ENCODE measurements at regions not wholly inside any gene's neighbourhood (a gene's known extent, or its start where the extent isn't known, plus 50 kb on each side); places are given as distances from the start of the nearest gene placed in this dataset.

DNA sequence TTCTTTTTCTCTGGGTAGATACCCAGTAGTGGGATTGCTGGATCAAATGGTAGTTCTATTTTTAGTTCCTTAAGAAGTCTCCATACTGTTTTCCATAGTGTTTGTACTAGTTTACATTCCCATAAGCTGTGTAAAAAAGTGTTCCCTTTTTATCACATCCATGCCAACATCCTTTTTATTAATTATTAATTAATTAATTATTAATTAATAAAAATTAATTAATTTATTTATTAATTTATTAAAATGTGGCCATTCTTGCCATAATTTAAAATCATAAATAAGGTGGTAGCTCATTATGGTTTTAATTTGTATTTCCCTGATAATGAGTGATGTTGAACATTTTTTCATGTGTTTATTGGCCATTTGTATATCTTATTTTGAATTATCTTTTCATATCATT lies 173.9 kb upstream of the FOXN2 start:
- no peak overlapping the region for H3K27ac Mint-ChIP-seq
- no peaks in the 10 kb centered on the region for H3K36me3 Mint-ChIP-seq (ENCODE audit: low read depth)
- DNase-seq (no peak), ATAC-seq (ENCODE audit: low read depth) (no peak)
- TF ChIP-seq, protein P1, sequence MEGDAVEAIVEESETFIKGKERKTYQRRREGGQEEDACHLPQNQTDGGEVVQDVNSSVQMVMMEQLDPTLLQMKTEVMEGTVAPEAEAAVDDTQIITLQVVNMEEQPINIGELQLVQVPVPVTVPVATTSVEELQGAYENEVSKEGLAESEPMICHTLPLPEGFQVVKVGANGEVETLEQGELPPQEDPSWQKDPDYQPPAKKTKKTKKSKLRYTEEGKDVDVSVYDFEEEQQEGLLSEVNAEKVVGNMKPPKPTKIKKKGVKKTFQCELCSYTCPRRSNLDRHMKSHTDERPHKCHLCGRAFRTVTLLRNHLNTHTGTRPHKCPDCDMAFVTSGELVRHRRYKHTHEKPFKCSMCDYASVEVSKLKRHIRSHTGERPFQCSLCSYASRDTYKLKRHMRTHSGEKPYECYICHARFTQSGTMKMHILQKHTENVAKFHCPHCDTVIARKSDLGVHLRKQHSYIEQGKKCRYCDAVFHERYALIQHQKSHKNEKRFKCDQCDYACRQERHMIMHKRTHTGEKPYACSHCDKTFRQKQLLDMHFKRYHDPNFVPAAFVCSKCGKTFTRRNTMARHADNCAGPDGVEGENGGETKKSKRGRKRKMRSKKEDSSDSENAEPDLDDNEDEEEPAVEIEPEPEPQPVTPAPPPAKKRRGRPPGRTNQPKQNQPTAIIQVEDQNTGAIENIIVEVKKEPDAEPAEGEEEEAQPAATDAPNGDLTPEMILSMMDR (IDR thresholded peaks at IDR 0.05): no peak
- ChIA-PET POLR2A (no interaction called here), CTCF (no interaction called here)
- H3K9me3 Mint-ChIP-seq: peaks cover 5% of the 10 kb centered on the region
- H3K4me1 Mint-ChIP-seq: peaks cover 3% of the 10 kb centered on the region
- intact Hi-C loops (cut with micrococcal nuclease): no loop called here
- H3K4me3 Mint-ChIP-seq: no peak overlapping the region
- no peaks in the 10 kb centered on the region for H3K27me3 Mint-ChIP-seq

DNA sequence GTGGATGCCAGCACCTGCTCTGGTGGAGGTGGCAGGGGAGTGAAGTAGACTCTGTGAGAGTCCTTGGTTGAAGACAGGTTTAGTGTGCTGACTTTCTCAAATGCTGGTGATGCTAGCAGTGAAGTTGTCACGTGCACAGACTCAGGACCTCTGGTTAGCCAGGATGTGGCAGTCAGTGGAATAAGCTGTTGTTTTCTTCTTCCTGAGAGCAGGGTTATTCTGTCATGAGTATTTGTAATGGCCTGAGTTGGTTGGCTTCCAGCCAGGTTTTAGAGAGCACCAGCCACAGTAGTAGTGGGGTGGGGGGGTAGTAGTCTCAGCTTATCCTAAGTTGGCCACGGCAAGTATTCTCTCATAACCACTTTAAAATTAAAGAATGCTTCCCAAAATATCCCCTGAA lies 169.7 kb upstream of the FOXN2 start:
- H3K4me1 Mint-ChIP-seq: peaks cover 3% of the 10 kb centered on the region
- intact Hi-C loops (cut with micrococcal nuclease): no loop called here
- POLR2A ChIA-PET: no interaction called here

DNA sequence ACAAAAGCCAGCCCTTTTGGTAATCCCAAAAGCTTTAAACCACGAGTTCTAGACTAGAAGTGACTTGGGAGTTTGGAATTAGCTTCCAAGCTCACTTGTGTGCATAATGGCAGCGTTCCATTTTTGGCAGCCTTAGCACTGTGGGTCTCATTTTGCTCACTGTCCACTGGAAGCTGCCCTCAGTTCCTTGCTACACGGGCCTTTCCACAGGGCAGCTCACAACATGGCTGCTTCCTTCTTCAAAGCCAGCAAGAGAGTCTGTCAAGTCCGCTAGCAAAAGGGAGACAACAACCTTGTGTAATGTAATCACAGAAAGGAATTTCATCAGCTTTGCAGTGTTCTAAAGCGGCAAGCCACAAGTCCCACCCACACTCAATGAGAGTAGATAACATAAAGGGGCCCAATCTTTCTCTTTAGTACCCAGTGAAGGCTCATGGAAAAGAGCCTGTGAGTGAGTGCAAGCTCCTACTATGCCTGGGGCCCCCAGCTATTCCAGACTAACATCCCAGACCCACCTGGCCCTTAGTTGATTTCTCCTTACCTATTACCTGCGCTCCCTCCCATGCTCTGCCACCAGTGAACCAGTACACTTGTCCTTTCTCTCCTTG lies 168.5 kb upstream of the FOXN2 start:
- H3K9me3 Mint-ChIP-seq: peaks cover 3% of the 10 kb centered on the region
- H3K36me3 Mint-ChIP-seq (ENCODE audit: low read depth): no peaks in the 10 kb centered on the region
- no peak overlapping the region for H3K4me3 Mint-ChIP-seq
- TF ChIP-seq, protein P1 (IDR thresholded peaks at IDR 0.05): no peak
- CTCF ChIA-PET: no interaction called here
- intact Hi-C loops (cut with micrococcal nuclease): no loop called here
- DNase-seq: no peak
- POLR2A ChIA-PET: no interaction called here
- H3K27me3 Mint-ChIP-seq: no peaks in the 10 kb centered on the region
- H3K4me1 Mint-ChIP-seq: peaks cover 3% of the 10 kb centered on the region
- H3K27ac Mint-ChIP-seq: no peak overlapping the region
- ATAC-seq (ENCODE audit: low read depth): no peak

More for the DNA sequence above, 169.7 kb upstream of the FOXN2 start:
- H3K9me3 Mint-ChIP-seq: peaks cover 3% of the 10 kb centered on the region
- ATAC-seq (ENCODE audit: low read depth) (no peak), DNase-seq (no peak)
- H3K27me3 Mint-ChIP-seq: no peaks in the 10 kb centered on the region
- no peaks in the 10 kb centered on the region for H3K36me3 Mint-ChIP-seq (ENCODE audit: low read depth)
- H3K4me3 Mint-ChIP-seq: no peak overlapping the region
- CTCF ChIA-PET: no interaction called here
- no peak overlapping the region for H3K27ac Mint-ChIP-seq
- TF ChIP-seq, protein P1 (IDR thresholded peaks at IDR 0.05): no peak

DNA sequence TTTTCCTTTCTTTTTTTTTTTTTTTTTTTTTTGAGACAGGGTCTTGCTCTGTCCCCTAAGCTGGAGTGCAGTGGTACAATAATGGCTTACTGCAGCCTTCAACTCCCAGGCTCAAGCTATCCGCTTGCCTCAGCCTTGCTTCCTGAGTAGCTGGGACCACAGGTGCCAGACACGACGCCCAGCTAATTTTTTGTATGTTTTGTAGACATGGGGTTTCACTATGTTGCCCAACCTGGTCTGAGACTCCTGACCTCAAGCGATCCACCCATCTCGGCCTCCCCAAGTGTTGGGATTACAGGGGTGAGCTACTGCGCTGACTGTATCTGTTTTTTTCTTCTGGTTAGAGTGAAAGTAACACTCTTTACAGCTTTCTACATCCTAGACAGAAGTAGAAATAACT lies 167.9 kb upstream of the FOXN2 start:
- TF ChIP-seq, protein P1 (IDR thresholded peaks at IDR 0.05): no peak
- intact Hi-C loops (cut with micrococcal nuclease): no loop called here
- no peak overlapping the region for H3K27ac Mint-ChIP-seq
- POLR2A ChIA-PET: no interaction called here
- H3K4me1 Mint-ChIP-seq: peaks cover 3% of the 10 kb centered on the region
- no peaks in the 10 kb centered on the region for H3K36me3 Mint-ChIP-seq (ENCODE audit: low read depth)
- H3K4me3 Mint-ChIP-seq: no peak overlapping the region
- H3K27me3 Mint-ChIP-seq: no peaks in the 10 kb centered on the region
- no peak for ATAC-seq (ENCODE audit: low read depth)
- CTCF ChIA-PET: no interaction called here
- H3K9me3 Mint-ChIP-seq: peaks cover 3% of the 10 kb centered on the region
- DNase-seq: no peak

DNA sequence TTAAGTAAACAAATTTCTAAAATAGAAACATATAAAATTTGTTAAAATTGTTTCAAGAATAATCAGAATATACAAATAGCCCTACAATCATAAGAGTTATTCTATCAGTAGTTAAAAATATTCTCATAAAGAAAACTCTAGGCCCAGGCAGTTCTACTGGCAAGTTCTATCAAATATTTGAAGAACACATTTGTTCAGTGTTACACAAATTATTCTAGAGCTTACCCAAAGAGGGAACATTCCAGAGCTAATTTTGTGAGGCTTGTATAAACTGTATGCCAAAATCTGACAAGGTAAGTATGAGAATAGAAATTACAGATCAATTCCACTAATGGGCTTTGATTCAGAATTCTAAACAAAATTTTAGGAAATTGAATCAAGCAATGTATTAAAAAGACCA lies 166.8 kb upstream of the FOXN2 start:
- no peak overlapping the region for H3K4me3 Mint-ChIP-seq
- TF ChIP-seq, protein P1 (IDR thresholded peaks at IDR 0.05): no peak
- ATAC-seq (ENCODE audit: low read depth) (no peak), DNase-seq (no peak)
- peaks cover 3% of the 10 kb centered on the region for H3K4me1 Mint-ChIP-seq
- intact Hi-C loops (cut with micrococcal nuclease): no loop called here
- no peak overlapping the region for H3K27ac Mint-ChIP-seq
- H3K27me3 Mint-ChIP-seq: no peaks in the 10 kb centered on the region
- ChIA-PET CTCF (no interaction called here), POLR2A (no interaction called here)
- no peaks in the 10 kb centered on the region for H3K36me3 Mint-ChIP-seq (ENCODE audit: low read depth)
- no peaks in the 10 kb centered on the region for H3K9me3 Mint-ChIP-seq
